IMR-90 (cell line): ENCODE measurements at regions not wholly inside any gene's neighbourhood (a gene's known extent, or its start where the extent isn't known, plus 50 kb on each side); places are given as distances from the start of the nearest gene placed in this dataset.

Experiments used
- ATAC-seq: fragments of 200-7000 bp; cut with Tn5 transposase; 2 replicates; pipeline ENCODE4 v1.9.1; 2020; ENCODE audit warnings: low read depth, mild to moderate bottlenecking, moderate library complexity
- BruUV-seq: library from RNA; stranded (reverse); fragments of 400-500 nt; replicated peaks from 2 replicates; lab custom pipeline; 2021; lab: Mats Ljungman, UMichigan
- CTCF ChIA-PET: fragments of 300-600 bp; formaldehyde crosslinking; extraction: SDS; loops from one replicate; lab custom pipeline; 2021; ENCODE audit warnings: antibody characterized with exemption; lab: Yijun Ruan, JAX
- POLR2A ChIA-PET: fragments of 300-600 bp; sonication (Branson Sonifier 250); formaldehyde crosslinking; loops from one replicate; lab custom pipeline; 2022; ENCODE audit warnings: antibody characterized with exemption; ENCODE audit not compliant: unreplicated experiment; lab: Charles Lee
- DNase-seq: peaks from one replicate; pipeline ENCODE4 v3.0.0; 2013
- H2AFZ ChIP-seq: replicated peaks from 2 replicates; pipeline ENCODE3; 2013; ENCODE audit warnings: low read length, mild to moderate bottlenecking; ENCODE audit not compliant: poor library complexity
- H2AK5ac ChIP-seq: 2 replicates; pipeline ENCODE4 v1.6.1; 2013; ENCODE audit warnings: low read depth, low read length, inconsistent platforms
- H2AK9ac ChIP-seq: replicated peaks from 2 replicates; pipeline ENCODE3; 2013; ENCODE audit warnings: mild to moderate bottlenecking, low read depth, low read length, moderate library complexity; ENCODE audit not compliant: poor library complexity
- H2BK120ac ChIP-seq: 2 replicates; pipeline ENCODE4 v1.6.1; 2013; ENCODE audit warnings: low read depth, low read length, inconsistent platforms
- H2BK15ac ChIP-seq: 3 replicates; pipeline ENCODE4 v1.6.1; 2013; ENCODE audit warnings: low read depth, low read length, inconsistent platforms
- H2BK20ac ChIP-seq: 2 replicates; pipeline ENCODE4 v1.6.1; 2013; ENCODE audit warnings: low read depth, mild to moderate bottlenecking, inconsistent platforms, low read length, moderate library complexity
- H2BK5ac ChIP-seq: 2 replicates; pipeline ENCODE4 v1.6.1; 2013; ENCODE audit warnings: mild to moderate bottlenecking, low read depth, low read length, inconsistent platforms; ENCODE audit not compliant: poor library complexity, severe bottlenecking
- H3K14ac ChIP-seq: replicated peaks from 2 replicates; pipeline ENCODE4 v1.6.1; 2013; ENCODE audit warnings: low read depth, low read length, inconsistent platforms
- H3K18ac ChIP-seq: 2 replicates; pipeline ENCODE4 v1.6.1; 2013; ENCODE audit warnings: low read depth, low read length, control low read depth
- H3K23ac ChIP-seq: 2 replicates; pipeline ENCODE4 v1.6.1; 2013; ENCODE audit warnings: low read depth, low read length, inconsistent platforms
- H3K27ac ChIP-seq: 2 replicates; pipeline ENCODE4 v1.5.1; 2013; ENCODE audit warnings: mild to moderate bottlenecking, control low read depth, low read length; ENCODE audit not compliant: insufficient read depth
- H3K27me3 ChIP-seq: 2 replicates; pipeline ENCODE4 v1.6.1; 2013; ENCODE audit warnings: low read length; ENCODE audit not compliant: control insufficient read depth, insufficient read depth
- H3K36me3 ChIP-seq: 2 replicates; pipeline ENCODE4 v1.6.1; 2013; ENCODE audit warnings: low read length, mixed read lengths; ENCODE audit not compliant: control insufficient read depth, insufficient read depth
- H3K4ac ChIP-seq: 2 replicates; pipeline ENCODE4 v1.6.1; 2013; ENCODE audit warnings: low read depth, low read length, inconsistent platforms
- H3K4me1 ChIP-seq: 2 replicates; pipeline ENCODE4 v1.6.1; 2013; ENCODE audit warnings: low read length, mixed read lengths; ENCODE audit not compliant: control insufficient read depth, insufficient read depth
- H3K4me2 ChIP-seq: 2 replicates; pipeline ENCODE4 v1.6.1; 2013; ENCODE audit warnings: low read depth, mild to moderate bottlenecking, control low read depth, low read length, moderate library complexity
- H3K4me3 ChIP-seq: 2 replicates; pipeline ENCODE4 v1.5.1; 2013; ENCODE audit warnings: low read depth, mild to moderate bottlenecking, control low read depth, low read length, moderate library complexity; ENCODE audit not compliant: insufficient read depth
- H3K56ac ChIP-seq: 2 replicates; pipeline ENCODE4 v1.6.1; 2013; ENCODE audit warnings: low read length, inconsistent platforms; ENCODE audit not compliant: insufficient read depth; ENCODE audit errors: extremely low read depth
- H3K79me1 ChIP-seq, 2 experiments: 2 replicates each; pipeline ENCODE4 v1.6.1; 2013; ENCODE audit warnings: low read length in 2 of 2, inconsistent platforms in 1 of 2, low read depth in 1 of 2
- H3K9ac ChIP-seq: 2 replicates; pipeline ENCODE4 v1.6.1; 2013; ENCODE audit warnings: low read depth, low read length, control low read depth
- H3K9me1 ChIP-seq: 2 replicates; pipeline ENCODE4 v1.6.1; 2013; ENCODE audit warnings: low read length, inconsistent platforms; ENCODE audit not compliant: insufficient read depth
- H3K9me3 ChIP-seq: 2 replicates; pipeline ENCODE4 v1.6.1; 2013; ENCODE audit warnings: low read length; ENCODE audit not compliant: control insufficient read depth, insufficient read depth
- H4K20me1 ChIP-seq: 2 replicates; pipeline ENCODE4 v1.6.1; 2013; ENCODE audit warnings: low read length, inconsistent platforms; ENCODE audit not compliant: insufficient read depth
- H4K5ac ChIP-seq: 2 replicates; pipeline ENCODE4 v1.6.1; 2013; ENCODE audit warnings: mild to moderate bottlenecking, low read depth, low read length, control low read depth
- H4K8ac ChIP-seq, 2 experiments: 2 replicates each; pipeline ENCODE4 v1.6.1; 2013; ENCODE audit warnings: low read depth in 2 of 2, low read length in 2 of 2, control low read depth in 1 of 2, inconsistent platforms in 1 of 2
- H4K91ac ChIP-seq: 2 replicates; pipeline ENCODE4 v1.6.1; 2013; ENCODE audit warnings: low read depth, low read length, inconsistent platforms; ENCODE audit not compliant: insufficient read depth
- MXI1 ChIP-seq: IDR thresholded peaks from 2 replicates; pipeline ENCODE4 v1.6.1; 2012; ENCODE audit warnings: low read depth, mild to moderate bottlenecking, low read length, moderate library complexity, borderline replicate concordance
- WGBS, 2 experiments: methylation state at CpG; one replicate each; pipeline versions ENCODE4 v1.1.5 to v1.1.7; 2013; ENCODE audit warnings: missing lambda C conversion rate in 2 of 2; ENCODE audit not compliant: insufficient read length in 1 of 2; ENCODE audit errors: extremely low coverage in 2 of 2; 5-methylcytosine and 5-hydroxymethylcytosine counted together
- dilution Hi-C: fragments of 300-500 bp; cut with HindIII; formaldehyde crosslinking; loops from one replicate; pipeline ENCODE4 v1.14.3; 2018; ENCODE audit warnings: low sequenced_read_pairs; ENCODE audit not compliant: unreplicated experiment
- in situ Hi-C: fragments of 300-500 bp; cut with MboI; formaldehyde crosslinking; loops from 3 replicates; pipeline ENCODE4 v1.14.3; 2019; ENCODE audit warnings: low sequenced_read_pairs, inconsistent platforms, mixed read lengths
- intact Hi-C: fragments of 100-400 bp; cut with micrococcal nuclease; formaldehyde crosslinking; loops from 2 replicates; pipeline ENCODE4 v1.10.0; 2022

GRCh38 chr2:52732849-52733395 lies 1034.7 kb upstream of the CHAC2 start:
- no peak for TF ChIP-seq MXI1
- Histone ChIP-seq H2AK5ac (no peak overlapping the region), H2BK15ac (no peak overlapping the region), H3K56ac (no peak overlapping the region), H3K18ac (no peak overlapping the region), H4K8ac (no peak overlapping the region), H2BK20ac (no peak overlapping the region), H3K27me3 (no peaks in the 10 kb centered on the region), H2AK9ac (no peak overlapping the region), H3K36me3 (no peaks in the 10 kb centered on the region), H3K9me3 (no peaks in the 10 kb centered on the region), H3K4me3 (no peak overlapping the region), H4K5ac (no peak overlapping the region), H3K4ac (no peak overlapping the region), H3K9me1 (no peaks in the 10 kb centered on the region), H3K9ac (no peak overlapping the region), H2BK5ac (no peak overlapping the region), H3K23ac (no peak overlapping the region), H3K4me2 (no peak overlapping the region), H3K4me1 (no peaks in the 10 kb centered on the region), H3K79me1 (no peaks in the 10 kb centered on the region), H4K91ac (no peak overlapping the region), H2BK120ac (no peak overlapping the region), H3K14ac (no peak overlapping the region), H2AFZ (no peak overlapping the region), H4K20me1 (no peaks in the 10 kb centered on the region), H3K27ac (no peak overlapping the region)
- no peak for DNase-seq
- intact Hi-C loops, result no loop called here
- ChIA-PET POLR2A (no interaction called here), CTCF (no interaction called here)
- in situ Hi-C loops, result no loop called here
- no TSS peak for BruUV-seq
- dilution Hi-C loops, result no loop called here
- no CpG with 5 or more reads among the region's 3 CpGs for WGBS, 2 experiments
- no peak for ATAC-seq
